Activated CD4-positive, alpha-beta T cell treated with anti-CD3 and anti-CD28 coated beads, Interleukin-2, Interleukin-4, amounts not matched to agents 100 ng/mL and 50 ng/mL, durations not matched to agents 16 hours and 8 hours (primary cell): ENCODE measurements at regions not wholly inside any gene's neighbourhood (a gene's known extent, or its start where the extent isn't known, plus 50 kb on each side); places are given as distances from the start of the nearest gene placed in this dataset.
"Not testable (repeated sequence)": the region's sequence is repeated elsewhere in the genome, so short reads cannot be mapped to it uniquely, and the experiment has no call there.

Experiments used
- DNase-seq: peaks from one replicate; pipeline ENCODE4 v3.0.0-alpha.2; 2020; ENCODE audit warnings: low spot score

DNA sequence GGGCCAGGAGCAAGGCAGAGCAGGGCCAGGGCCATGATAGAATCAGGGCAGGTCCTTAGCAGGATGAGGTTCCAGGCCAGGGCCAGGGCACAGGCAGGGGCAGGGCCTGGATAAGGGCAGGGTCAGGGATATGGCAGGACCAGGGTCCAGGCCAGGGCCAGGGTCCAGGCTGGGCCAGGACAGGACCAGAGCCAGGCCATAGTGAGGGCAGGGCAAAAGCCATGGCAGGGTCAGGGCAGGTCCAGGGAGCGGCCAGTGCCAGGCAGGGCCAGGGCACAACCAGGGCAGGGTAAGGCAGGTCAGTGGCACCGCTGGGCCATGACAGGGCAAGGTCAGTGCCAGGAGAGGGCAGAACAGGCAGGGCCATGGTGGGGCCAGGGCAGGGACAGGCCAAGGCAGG is 152.2 kb downstream of the LIPI start:
- no peak for DNase-seq

DNA sequence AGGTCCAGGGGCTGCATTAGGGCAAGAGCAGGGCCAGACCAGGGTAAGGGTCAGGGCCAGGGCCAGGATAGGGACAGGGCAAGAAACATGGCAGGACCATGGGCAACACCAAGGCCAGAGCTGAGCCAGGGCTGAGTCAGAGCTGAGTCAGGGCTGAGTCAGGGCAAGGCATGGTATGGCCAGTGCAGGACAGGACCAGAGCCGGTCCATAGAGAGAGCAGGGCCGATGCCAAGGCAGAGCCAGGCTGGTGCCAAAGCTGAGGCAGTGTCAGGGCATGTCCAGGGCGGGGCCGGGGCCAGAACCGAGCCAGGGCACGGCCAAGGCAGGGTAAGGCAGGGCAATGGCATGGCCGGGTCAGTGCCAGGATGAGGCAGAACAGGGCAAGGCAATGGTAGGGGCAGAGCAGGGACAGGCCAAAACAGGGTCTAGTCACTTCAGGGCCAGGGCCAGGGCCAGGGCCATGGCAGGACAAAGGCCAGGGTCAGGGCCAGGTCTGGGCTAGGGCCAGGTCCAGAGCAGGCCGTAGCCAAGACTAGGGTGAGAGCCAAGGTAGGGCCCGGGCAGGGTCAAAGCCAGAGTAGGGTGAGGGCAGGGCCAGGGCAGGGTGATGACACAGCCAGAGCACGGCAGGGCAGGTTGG is 152.8 kb downstream of the LIPI start:
- not testable (repeated sequence) for DNase-seq

DNA sequence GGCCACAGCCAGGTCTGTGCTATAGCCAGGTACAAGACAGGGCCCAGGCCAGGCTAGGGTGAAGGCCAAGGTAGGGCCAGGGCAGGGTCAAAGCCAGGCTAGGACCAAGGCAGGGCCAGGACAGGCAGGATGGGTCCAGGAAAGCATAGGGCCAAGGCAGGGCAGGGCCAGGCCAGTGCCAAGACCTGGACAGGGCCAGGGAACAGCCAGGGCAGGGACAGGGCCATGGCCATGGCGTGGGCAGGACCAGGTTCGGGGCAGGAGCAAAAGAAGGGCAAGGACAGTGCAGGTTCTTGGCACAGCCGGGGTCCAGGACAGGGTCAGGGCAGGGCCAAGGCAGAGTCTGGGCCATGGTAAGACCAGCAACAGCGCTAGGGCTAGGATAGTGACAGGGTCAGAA is 153.4 kb downstream of the LIPI start:
- no peak for DNase-seq

DNA sequence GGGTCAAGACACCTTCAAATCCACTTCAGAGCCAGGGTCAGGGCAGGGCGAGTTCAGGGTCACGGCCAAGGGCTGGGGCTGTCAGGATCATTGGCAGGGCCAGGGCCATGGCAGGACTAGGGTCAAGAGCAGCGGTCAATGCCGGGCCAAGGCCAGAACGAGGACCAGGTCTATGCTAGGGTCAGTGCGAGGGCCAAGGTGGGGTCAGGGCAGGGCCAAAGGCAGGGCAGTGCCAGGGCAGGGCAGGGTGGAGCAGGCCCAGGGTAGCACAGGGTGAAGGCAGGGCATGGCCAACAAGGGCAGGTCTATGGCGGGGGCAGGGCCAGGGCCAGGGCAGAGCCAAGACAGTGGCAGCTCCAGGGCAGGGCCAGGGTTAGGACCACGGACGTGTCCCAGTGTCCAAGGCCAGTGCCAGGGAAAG is 154.0 kb downstream of the LIPI start:
- DNase-seq, result no peak

DNA sequence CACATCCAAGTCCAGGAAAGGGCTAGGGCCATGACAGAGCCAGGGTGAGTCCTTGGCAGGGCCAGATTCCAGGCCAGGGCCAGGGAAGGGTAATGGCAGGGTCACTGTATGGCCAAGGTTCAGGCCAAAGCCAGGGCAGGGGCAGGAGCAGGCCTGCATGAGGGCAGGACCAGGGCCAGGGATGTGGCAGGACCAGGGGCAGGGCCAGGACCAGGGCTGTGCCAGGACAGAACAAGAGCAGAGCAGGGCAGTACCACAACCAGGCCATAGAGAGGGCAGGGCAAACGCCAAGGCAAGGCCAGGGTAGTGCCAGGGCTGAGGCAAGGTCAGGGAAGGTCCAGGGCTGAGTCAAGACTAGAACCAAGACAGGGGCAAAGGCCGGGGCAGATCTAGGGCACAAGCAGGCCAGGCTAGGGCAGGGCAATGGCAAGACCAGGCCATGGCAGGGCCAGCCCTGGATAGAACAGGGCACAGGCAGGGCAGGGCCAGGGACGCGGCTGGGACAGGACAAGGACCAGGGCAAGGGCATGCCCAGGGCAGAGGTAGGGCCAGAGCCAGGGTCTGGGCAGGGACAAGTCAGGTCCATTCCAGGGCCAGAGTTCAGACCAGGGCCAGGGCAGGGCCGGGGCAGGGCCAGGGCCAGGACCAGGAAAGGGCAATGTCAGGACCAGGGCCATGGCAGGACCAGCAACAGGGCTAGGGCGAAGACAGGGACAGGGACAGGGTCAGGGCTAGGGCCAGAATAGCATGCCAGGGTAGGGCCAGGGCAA is 154.8 kb downstream of the LIPI start:
- DNase-seq, result not testable (repeated sequence)

DNA sequence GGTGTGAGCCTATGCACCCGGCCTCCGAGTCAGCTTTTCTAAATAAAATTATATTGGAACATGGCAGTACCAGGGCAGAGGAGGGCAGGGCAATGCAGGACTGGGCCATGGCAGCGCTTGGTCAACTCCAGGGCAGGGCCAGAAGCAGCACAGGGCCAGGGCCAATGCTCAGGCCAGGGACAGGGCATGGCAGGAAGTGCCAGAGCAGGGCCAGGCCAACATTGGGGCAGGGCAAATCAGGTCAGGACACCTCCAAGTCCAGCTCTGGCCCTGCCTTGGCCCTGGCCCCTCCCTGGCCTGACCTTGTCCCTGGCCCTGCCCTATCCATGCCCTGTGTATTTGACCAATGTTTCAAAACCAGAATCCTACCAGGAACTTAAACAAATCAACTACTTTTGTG is 156.1 kb downstream of the LIPI start:
- DNase-seq, result no peak

DNA sequence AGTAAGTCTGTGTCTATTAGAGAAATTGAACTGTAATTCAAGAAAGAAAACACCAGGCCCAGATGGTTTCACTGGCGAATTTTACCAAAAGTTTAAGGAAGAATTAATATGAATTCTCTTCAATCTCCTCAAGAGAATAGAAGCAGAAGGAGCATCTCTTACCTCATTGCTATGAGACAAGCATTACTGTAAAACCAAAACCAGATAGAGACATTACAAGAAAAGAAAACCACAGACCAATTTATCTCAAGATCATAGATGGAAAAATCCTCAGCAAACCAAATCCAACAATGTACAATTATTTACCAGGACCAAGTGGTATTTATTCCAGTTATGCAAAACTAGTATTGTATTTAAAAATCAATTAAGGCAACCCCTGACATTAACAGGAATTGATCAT is 160.6 kb downstream of the LIPI start:
- DNase-seq, result no peak

DNA sequence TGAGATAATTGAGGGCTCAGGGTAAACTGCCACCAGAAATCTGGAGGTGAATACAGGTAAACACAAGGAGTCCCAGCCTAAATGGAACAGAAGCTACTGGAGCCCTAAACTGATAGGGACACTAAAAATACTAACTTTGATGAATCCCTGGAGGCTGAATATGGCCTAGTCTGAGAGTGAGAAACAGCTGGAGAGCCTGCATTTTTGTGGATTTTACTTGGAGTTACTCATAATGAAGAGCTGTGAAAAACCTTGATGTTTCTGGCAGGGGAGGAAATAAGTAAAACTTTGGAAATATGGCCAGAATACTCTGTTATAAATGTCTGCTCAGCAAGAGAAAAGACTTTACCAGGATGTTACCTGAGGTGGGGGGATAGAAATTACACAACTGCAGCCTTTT is 164.4 kb downstream of the LIPI start:
- no peak for DNase-seq

DNA sequence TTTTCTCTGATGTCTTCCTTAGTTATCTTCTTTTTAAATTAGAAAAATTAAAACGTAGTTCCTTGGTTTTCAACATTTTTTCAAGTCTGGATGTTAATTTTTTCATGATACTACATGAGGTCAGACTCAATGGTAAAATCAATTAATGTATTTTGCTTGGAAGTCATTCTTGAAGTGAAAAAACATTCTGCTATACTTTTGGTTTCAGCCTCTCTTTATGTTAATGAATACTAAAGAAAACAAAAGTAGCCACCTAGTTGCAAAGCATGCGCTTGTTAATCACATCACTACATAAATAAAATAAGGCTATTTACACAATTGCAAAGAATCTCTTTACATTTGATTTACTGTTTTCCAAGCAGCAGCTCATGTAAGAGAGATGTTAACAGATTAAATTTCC is 170.4 kb downstream of the LIPI start:
- DNase-seq, result no peak

DNA sequence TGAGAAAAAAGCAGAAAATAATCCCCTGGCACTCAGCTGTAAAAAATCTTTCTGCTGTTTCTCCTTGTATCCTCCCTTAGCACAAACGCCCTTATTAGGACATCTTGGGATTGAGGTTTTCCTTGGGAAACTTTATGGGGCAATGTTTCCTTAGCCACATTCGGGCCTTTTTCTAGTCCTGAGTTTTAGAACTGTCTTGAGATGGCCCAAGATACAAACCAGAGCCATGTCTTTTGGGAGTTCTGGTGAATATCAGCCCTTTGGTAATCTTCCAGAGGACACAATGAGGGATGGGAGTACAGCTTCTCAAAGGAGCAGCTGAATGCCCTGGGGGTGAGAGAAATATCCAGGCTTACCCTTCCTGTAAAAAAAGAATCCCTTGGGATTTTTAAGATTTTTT is 182.1 kb downstream of the LIPI start:
- not testable (repeated sequence) for DNase-seq

DNA sequence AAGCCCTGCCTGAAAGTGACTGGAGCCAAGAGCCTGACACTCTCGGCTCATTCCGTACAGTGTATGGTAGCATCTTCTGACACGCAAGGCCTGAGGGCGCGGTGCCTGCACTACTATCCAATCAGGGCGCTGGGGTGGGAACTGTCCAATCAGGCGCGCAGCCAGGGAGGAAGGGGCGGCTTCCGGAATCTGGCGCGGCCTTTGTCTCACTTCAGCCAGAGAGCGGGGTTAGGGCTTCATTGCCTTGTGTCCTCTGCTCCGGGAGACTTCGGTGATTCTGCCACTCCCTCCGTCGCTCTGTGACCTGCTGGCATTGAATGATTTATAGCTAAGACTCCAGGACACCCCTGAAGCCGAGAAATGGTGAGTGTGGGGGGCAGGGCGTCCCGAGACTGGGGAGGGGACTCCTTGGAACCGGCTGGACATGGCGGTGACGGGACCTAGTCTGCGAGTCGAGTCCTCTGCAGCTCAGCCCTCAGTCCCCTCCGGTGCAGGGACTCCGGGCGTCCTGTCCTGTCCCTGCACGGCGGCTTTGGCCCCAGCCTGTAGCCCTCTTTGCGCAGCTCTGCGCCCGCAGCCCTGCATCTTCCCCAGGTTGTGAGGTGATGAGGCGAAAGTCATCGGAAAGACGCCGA is 183.4 kb downstream of the LIPI start:
- peak; percentile 94 for DNase-seq

DNA sequence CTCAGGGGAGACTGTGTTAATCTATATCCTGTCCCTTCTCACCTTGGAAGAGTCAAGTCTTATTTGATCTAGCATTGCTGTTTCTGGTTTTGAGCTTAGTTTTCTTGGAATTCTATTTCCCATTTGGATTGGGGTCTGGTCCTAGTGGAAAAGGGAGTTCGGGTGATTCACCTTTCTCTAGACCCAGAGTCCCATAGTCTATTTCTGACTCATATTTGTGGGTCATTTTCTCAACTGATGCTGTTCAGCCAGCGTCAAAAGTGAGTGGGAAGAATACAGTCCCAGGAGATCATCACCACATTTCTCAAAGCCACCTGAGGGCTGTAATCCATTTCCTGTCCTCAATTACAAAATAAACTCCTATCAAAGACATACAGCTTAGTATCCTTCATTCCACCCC is 190.6 kb downstream of the LIPI start:
- DNase-seq, result not testable (repeated sequence)

DNA sequence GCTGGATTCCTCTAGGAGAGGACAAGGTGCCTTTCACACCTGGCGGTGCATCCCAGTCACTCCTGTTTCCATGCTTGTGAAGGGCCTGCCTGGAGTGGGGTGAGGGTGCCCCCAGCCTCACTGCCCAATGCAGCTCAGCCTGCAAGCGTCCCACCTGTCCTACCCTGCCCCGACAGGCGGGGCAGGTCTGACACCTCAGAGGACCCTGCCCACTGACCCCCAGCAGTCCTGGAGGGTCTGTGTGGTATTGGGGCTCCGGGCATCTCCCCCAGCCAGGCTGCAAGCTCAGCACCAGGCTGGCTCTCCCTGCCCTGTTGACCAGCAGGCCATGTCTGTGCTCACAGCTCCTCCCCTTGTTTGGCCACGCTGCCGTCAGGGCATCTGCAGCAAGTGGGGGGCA is 194.9 kb downstream of the LIPI start:
- DNase-seq, result not testable (repeated sequence)

DNA sequence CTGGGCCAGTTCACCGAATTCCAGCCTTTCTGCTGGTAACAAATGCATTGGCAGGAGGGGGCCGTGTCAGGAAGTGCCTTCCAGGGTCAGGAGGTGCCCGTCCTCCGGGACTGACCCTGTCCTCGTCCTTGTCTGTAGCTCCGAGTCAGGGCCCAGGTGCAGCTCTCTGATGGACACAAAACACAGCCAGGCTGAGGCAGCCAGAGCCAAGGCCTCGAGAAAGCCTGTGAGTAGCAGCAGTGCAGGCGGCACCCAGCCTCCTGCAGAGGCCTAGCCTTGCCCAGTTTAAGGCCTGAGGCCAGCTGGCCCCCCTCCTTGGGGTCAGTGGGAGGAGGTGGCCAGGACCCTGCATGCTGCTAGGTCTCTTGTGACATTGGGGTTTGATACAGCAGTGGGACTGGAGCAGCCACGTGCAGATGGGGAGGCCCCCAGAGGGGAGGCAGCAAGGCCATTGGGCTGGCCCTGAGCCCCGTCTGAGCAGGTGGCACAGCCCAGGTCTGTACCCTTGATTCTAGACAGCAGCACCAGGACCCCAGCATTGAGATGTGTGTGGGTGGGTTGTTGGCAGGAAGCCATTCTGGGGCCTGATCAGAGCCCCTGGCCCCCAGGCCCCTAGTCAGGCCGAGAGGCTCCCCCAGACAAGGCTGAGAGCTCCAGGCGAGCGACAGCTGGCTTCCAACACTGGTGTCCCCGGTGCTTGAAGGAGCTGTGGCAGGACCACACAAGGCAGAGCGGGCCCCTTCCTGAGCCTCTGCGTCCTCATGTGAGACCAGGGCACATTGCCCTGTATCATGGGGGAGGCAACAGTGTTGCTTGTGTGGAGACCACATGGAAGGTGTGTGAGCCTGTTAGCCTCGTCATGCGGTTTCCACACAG is 196.9 kb downstream of the LIPI start:
- not testable (repeated sequence) for DNase-seq

DNA sequence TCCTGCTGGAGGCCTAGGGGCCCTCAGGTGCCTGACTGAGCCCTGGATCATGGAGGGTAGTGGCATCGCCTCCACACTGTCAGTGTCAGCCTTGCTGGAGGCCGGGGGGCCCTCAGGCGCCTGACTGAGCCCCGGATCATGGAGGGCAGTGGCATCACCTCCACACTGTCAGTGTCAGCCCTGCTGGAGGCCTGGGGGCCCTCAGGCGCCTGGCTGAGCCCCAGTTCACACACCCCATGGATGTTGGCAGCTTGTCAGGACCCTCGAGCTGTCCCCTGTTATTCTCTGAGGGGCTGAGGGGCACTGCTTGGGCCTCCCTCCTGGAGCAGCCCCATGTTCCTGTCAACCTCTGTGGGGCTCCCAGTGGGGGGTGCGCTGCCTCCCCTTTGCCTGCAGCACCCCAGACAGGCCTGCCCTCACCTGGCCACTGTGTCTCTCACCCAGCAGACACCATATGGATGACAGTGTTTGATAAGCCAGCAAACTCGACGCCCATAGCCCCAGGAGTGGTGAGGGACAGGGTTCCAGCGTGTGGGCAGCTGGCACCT is 197.6 kb downstream of the LIPI start:
- DNase-seq, result no peak

DNA sequence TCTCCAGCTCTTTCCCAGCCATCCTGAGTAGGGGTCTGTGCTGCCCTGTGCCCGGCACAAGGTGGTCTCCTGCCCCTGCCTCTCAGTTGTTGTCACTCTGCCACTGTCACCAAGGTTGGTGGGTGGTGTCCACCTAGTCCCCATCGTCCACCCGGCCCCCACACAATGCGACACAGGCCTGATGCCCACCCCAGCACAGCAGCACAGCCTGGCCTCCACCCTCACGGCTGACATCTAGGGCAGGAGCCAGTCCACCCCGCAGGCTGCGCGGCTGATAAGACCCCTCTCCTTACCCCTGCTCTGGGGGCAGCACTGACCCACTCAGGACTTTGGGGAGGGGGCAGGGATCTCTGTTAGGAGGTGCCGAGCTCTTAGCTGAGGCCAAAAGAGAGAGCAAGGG is 198.3 kb downstream of the LIPI start:
- no peak for DNase-seq

DNA sequence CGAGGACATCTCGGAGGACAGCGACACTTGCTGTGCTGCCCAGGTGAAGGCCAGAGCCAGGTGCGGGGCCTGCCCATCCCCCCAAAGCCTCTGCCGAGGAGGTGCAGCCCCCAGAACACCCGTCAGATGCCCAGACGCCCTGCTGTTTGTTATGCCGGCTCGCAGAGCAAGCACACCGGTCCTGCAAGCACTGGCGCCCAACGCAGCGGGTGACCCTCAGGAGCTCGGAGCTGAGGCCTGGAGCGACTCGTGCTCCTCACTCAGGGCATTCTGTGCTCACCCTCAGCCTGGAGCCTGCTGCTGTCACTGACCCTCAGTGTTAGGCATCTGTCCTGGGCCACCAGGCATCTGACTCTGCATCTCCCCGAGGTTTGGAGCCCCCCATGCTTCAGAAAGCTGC is 199.0 kb downstream of the LIPI start:
- DNase-seq, result not testable (repeated sequence)

DNA sequence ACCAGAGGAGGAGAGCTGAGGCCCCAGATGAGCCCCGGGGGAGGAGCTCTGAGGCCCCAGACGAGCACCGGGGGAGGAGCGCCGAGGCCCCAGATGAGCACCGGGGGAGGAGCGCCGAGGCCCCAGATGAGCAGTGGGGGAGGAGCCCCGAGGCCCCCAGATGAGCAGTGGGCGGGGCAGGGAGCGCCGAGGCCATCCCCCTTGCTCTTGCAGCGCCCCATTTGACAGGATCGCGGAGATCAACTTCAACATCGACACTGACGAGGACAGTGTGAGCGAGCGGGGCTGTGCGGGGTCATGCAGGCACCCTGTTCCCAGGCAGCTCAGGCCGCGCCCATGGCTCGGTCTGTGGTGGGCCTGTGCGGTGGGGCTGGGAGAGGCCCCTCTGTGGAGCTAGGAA is 199.6 kb downstream of the LIPI start:
- not testable (repeated sequence) for DNase-seq

DNA sequence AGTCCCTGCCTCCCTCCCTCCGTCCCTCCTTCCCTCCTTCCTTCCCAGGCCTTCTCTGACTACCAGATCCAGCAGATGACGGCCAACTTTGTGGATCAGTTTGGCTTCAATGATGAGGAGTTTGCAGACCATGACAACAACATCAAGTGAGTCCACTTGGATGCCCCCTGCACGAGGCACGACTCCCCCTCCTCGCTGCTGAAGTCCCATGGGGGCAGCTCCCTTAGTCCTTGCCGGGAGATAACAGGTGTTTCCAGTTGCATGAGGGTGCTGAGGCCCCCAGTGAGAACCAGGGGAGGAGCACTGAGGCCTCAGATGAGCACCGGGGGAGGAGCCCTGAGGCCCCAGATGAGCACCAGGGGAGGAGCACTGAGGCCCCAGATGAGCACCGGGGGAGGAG is 200.0 kb downstream of the LIPI start:
- no peak for DNase-seq

DNA sequence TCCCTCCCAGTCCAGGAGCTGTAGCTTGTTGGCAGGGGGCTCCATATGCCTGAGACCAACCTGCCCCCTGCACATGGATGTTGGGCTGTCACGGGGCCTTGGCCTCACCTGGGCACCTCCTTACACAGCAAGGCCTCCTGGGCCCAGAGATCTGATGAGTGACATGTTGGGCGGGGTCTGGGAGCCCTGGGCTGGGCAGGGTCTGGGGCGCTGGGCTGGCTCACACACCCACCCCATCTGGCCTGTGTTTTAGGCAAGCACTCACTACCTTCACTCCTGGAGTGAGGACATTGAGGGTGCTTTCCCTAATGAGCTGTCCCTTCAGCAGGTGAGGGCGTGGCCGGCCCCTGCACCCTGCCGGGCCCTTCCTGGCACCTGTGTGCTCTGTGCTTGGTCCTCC is 200.8 kb downstream of the LIPI start:
- not testable (repeated sequence) for DNase-seq

DNA sequence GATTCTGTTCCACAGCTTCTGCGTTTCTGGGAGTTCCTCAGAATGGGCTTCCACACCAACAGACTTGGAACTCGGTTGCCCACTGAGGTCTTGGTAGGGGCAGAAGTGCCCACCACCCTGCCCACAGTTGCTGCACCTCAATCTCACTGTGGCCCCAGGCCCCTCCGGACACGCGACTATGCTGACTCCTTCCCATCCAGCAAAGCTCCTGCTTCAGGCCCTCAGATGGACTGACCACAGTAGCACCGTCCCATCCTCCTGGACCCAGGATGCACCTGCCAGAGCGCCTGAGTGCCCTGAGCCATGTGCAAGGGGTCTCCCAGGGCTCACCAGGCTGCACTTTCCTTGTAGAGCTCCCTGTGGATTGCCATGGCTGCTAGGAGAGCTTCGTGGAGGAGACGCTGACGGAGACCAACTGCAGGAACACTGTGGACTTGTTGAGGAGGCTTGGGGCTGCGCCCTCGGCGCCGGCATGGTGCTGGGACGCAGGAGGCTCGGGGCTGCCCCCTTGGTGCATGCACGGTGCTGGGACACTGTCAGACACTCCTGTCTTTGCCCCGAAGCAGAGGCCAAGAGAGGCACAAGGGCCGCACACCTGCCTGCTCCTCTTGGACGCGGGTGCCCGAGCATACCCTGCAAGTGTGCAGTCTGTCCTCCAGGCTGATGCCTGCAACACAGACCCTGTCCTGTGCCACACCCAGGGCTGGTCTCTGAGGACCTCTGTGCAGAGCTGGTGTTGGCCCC is 201.3 kb downstream of the LIPI start:
- not testable (repeated sequence) for DNase-seq
